Stimulated activated CD4-positive, alpha-beta T cell treated with anti-CD3 and anti-CD28 coated beads, Interleukin-12 subunit alpha, Interleukin-12 subunit beta, amount 100 ng/mL, for 24 hours (primary cell): ENCODE measurements at regions not wholly inside any gene's neighbourhood (a gene's known extent, or its start where the extent isn't known, plus 50 kb on each side); places are given as distances from the start of the nearest gene placed in this dataset.

ENCODE experiments used
- DNase-seq, 2 experiments: peaks; one replicate each; pipeline ENCODE4 v3.0.0-alpha.2; 2020; ENCODE audit warnings: low read depth in 2 of 2

GRCh38 chr4:138028923-138029322, 213.2 kb downstream of the SLC7A11 start:
- no peak for DNase-seq

- no peak for DNase-seq
These were observed 220.9 kb downstream of the SLC7A11 start for GRCh38 chr4:138021139-138021830.

- DNase-seq, result no peak
These were observed 227.4 kb downstream of the SLC7A11 start for GRCh38 chr4:138014590-138015288.

- no peak for DNase-seq
These were observed 228.5 kb downstream of the SLC7A11 start for GRCh38 chr4:138013625-138014024.

- no peak for DNase-seq
These were observed 231.5 kb downstream of the SLC7A11 start for GRCh38 chr4:138010639-138011038.

GRCh38 chr4:138007572-138007971, 234.6 kb downstream of the SLC7A11 start:
- no peak for DNase-seq

GRCh38 chr4:138005486-138005885, 236.7 kb downstream of the SLC7A11 start:
- DNase-seq, result no peak

- no peak for DNase-seq
These were observed 238.9 kb downstream of the SLC7A11 start for GRCh38 chr4:138003248-138003647.

GRCh38 chr4:137998666-137999429, 243.3 kb downstream of the SLC7A11 start:
- no peak for DNase-seq

- no peak for DNase-seq
These were observed 244.7 kb downstream of the SLC7A11 start for GRCh38 chr4:137997496-137997895.

GRCh38 chr4:137994853-137995252, 247.3 kb downstream of the SLC7A11 start:
- DNase-seq, result no peak

- DNase-seq, result no peak
These were observed 248.9 kb downstream of the SLC7A11 start for GRCh38 chr4:137993232-137993631.

GRCh38 chr4:137981277-137981676, 260.9 kb downstream of the SLC7A11 start:
- no peak for DNase-seq

- DNase-seq, result no peak
These were observed 261.5 kb downstream of the SLC7A11 start for GRCh38 chr4:137980641-137981040.

- no peak for DNase-seq
These were observed 262.2 kb downstream of the SLC7A11 start for GRCh38 chr4:137979938-137980337.

- DNase-seq, result no peak
These were observed 273.0 kb downstream of the SLC7A11 start for GRCh38 chr4:137968956-137969678.

- DNase-seq, result no peak
These were observed 274.5 kb downstream of the SLC7A11 start for GRCh38 chr4:137967480-137968190.

- no peak for DNase-seq
These were observed 275.6 kb downstream of the SLC7A11 start for GRCh38 chr4:137966504-137966903.

- DNase-seq, result no peak
These were observed 281.1 kb downstream of the SLC7A11 start for GRCh38 chr4:137961051-137961438.

- DNase-seq, result no peak
These were observed 281.6 kb downstream of the SLC7A11 start for GRCh38 chr4:137960371-137961050.

GRCh38 chr4:137957806-137958205, 284.3 kb downstream of the SLC7A11 start:
- DNase-seq, result no peak
